ENCODE measurements at regions not wholly inside any gene's neighbourhood (a gene's known extent, or its start where the extent isn't known, plus 50 kb on each side); places are given as distances from the start of the nearest gene placed in this dataset.

DNA sequence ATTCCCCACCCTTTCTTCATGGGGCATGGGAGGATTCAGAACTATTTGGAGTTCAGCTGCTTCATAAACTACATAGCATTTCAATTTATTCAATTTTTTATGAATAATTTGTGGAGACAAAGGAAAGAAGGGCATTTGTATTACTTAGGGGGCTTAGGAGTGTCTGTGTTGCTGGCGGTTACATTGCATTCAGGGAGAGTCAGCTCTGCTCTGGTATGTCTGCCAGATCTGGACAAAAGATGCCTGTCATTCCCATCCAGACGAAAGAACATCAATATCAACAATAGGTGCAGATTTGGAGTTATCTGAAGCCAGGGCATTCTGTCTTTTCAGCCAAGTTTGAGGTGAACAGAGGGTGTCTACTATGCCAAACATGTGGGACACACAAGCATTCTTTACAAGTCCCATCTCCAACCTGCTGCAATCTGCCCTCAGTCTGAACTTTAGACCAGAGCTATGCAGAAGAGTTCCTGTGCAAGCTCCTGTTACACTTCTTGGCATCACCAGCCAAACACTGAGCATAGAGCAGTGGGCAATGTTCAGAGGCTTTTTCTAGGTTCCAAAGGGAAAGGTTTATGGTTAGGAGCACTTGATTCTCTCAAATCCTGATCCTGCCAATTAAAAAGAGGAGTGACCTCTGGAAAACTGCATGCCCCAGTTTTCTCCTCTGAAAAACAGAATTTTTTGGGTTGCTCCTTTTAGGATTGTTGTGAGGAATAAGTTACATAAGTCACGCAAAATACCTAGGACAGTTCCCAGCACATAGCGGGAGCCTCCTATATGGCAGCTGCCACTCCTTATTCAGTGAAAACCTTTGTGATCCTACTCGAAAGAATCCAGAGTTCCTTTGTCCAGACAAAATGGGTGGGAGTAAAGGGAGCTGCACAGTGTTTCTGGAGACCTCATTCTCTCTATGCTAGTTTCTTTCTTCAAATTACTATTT lies 719.5 kb upstream of the SLIT2 start:
- no peak for DNase-seq
- Mint-ChIP-seq H3K27ac (peak overlapping the region; percentile 24), H3K9me3 (no peaks in the 10 kb centered on the region), H3K36me3 (ENCODE audit: low read depth) (no peaks in the 10 kb centered on the region), H3K4me3 (no peak overlapping the region), H3K27me3 (ENCODE audit: low read depth, poor library complexity) (peaks cover 3% of the 10 kb centered on the region), H3K4me1 (no peaks in the 10 kb centered on the region)
- TF ChIP-seq, protein P1, sequence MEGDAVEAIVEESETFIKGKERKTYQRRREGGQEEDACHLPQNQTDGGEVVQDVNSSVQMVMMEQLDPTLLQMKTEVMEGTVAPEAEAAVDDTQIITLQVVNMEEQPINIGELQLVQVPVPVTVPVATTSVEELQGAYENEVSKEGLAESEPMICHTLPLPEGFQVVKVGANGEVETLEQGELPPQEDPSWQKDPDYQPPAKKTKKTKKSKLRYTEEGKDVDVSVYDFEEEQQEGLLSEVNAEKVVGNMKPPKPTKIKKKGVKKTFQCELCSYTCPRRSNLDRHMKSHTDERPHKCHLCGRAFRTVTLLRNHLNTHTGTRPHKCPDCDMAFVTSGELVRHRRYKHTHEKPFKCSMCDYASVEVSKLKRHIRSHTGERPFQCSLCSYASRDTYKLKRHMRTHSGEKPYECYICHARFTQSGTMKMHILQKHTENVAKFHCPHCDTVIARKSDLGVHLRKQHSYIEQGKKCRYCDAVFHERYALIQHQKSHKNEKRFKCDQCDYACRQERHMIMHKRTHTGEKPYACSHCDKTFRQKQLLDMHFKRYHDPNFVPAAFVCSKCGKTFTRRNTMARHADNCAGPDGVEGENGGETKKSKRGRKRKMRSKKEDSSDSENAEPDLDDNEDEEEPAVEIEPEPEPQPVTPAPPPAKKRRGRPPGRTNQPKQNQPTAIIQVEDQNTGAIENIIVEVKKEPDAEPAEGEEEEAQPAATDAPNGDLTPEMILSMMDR (IDR thresholded peaks at IDR 0.05) = no peak

DNA sequence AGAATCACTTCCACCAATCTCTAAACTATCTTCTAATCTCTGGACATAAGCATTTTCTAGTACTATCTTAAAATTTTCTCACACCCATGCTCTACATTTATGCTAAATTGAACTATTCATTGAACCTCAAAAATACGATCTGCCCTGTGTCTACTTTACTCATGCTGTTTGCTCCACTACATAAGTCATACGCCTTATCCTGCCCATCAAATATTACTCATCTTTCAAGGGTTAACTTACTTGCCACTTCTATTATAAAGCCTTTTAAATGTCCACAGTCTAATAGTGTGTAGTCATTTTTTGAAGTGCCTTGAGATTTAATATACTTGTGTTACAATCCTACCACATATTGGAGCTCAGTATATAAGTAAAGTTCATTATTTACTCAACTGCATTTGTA lies 727.7 kb upstream of the SLIT2 start:
- DNase-seq = no peak
- Mint-ChIP-seq H3K4me1 (no peaks in the 10 kb centered on the region), H3K27ac (no peak overlapping the region), H3K36me3 (ENCODE audit: low read depth) (no peaks in the 10 kb centered on the region), H3K9me3 (no peaks in the 10 kb centered on the region), H3K27me3 (ENCODE audit: low read depth, poor library complexity) (no peaks in the 10 kb centered on the region), H3K4me3 (no peak overlapping the region)
- TF ChIP-seq, protein P1 (IDR thresholded peaks at IDR 0.05) = no peak

DNA sequence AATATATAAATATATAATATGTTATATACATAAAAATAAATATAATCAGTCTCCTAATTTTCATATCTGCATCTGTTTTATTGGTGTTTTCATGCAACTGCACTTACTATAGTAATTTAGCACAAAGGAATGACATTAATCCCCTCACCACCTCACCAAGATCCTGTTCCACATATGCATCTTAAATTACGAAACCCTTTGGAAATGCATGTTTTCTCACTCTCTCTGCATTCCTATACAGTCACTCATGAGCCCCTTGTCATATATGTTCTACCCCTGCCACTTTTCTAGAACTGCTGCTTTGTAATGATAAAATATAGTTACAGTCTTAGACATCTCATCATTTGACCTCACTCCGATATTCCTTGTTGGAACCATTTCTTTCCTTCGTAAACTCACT lies 728.7 kb upstream of the SLIT2 start:
- H3K4me1 Mint-ChIP-seq = no peaks in the 10 kb centered on the region
- TF ChIP-seq, protein P1 (IDR thresholded peaks at IDR 0.05) = no peak
- H3K9me3 Mint-ChIP-seq = no peaks in the 10 kb centered on the region
- DNase-seq = no peak
- H3K27me3 Mint-ChIP-seq (ENCODE audit: low read depth, poor library complexity) = no peaks in the 10 kb centered on the region
- H3K4me3 Mint-ChIP-seq = no peak overlapping the region
- H3K27ac Mint-ChIP-seq = no peak overlapping the region
- no peaks in the 10 kb centered on the region for H3K36me3 Mint-ChIP-seq (ENCODE audit: low read depth)

DNA sequence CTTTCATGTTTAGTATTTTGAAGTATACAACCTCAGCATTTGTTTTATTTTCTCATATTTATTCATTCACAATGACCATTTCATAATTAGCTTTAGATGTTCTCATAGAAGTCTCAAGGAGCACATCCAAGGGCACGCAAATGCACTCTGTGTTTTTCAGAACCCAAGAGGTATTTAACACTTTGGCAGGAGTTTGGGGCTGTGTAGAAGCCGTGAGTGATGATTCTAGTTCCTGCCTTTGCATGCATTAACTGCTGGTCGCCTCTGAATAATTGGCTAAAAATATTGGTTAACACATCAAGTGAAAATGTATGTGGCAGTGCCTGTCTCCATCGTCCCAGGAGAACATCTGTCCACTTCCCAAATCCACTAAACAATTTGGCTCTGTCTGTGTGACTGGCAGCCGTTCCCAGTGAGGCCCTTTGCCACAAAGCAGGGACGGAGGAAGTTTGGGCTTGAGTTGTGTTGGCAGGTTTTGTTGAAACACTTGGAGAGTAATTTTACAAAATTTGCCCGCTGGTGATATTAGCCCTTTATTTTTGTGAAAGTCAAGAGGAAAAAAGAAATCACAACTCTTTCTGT lies 730.7 kb upstream of the SLIT2 start:
- H3K9me3 Mint-ChIP-seq = no peaks in the 10 kb centered on the region
- H3K27me3 Mint-ChIP-seq (ENCODE audit: low read depth, poor library complexity) = no peaks in the 10 kb centered on the region
- no peaks in the 10 kb centered on the region for H3K4me1 Mint-ChIP-seq
- DNase-seq = no peak
- H3K4me3 Mint-ChIP-seq = no peak overlapping the region
- TF ChIP-seq, protein P1 (IDR thresholded peaks at IDR 0.05) = no peak
- no peak overlapping the region for H3K27ac Mint-ChIP-seq
- no peaks in the 10 kb centered on the region for H3K36me3 Mint-ChIP-seq (ENCODE audit: low read depth)

DNA sequence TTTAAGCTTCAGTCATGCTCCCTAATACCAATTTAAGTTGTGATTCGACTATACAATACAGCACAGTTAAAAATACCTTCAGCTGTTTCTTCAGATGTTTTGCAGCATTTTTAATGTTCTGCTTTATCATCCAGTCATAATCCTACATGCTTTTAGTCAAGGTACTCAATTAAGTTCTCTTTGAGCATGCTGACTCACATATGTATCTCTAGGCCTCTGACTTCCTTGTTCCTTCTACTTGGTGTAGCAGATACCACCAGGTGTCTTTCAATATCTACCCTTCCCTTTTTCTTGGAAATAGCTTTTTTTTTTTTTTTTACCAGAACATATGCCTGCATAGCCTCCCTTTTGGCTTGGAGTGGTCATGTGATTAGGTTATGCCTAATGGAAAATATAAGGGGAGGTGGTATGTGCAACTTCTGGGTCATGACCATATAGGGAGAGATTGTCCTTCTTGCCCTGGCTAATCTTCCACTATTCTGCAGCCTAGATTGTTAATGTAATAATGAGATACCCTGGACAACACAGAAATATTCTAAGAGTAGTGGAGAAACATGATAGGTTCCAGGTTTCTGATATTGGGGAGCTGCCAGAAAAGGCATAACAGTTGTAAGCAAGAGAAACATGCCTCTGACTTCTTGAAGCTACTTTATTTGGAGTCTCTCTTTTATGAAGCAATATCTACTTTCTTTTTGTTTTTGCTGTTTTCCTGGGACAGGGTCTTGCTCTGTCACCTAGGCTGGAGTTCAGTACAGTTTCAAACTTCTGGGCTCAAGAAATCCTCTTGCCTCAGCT lies 737.2 kb upstream of the SLIT2 start:
- no peak overlapping the region for H3K4me3 Mint-ChIP-seq
- no peaks in the 10 kb centered on the region for H3K4me1 Mint-ChIP-seq
- no peaks in the 10 kb centered on the region for H3K27me3 Mint-ChIP-seq (ENCODE audit: low read depth, poor library complexity)
- TF ChIP-seq, protein P1 (IDR thresholded peaks at IDR 0.05) = no peak
- no peaks in the 10 kb centered on the region for H3K36me3 Mint-ChIP-seq (ENCODE audit: low read depth)
- no peak for DNase-seq
- H3K9me3 Mint-ChIP-seq = no peaks in the 10 kb centered on the region
- no peak overlapping the region for H3K27ac Mint-ChIP-seq
